ENCODE measurements at regions not wholly inside any gene's neighbourhood (a gene's known extent, or its start where the extent isn't known, plus 50 kb on each side); places are given as distances from the start of the nearest gene placed in this dataset.

- Histone ChIP-seq H3K23me2 (ENCODE audit: low read depth, low read length) (no peaks in the 10 kb centered on the region), H3K4me3 (ENCODE audit: extremely low read depth in 1 of 4, insufficient read depth in 2 of 4, low read depth in 3 of 4, low read length in 4 of 4) (no peak overlapping the region), H2BK12ac (ENCODE audit: low read depth, low read length) (no peak overlapping the region), H2BK20ac (ENCODE audit: low read length) (no peak overlapping the region), H3K9ac (replicated peaks in 1 of 4; ENCODE audit: extremely low read depth in 1 of 4, low read depth in 3 of 4, low read length in 3 of 4) (no peak overlapping the region), H2BK5ac (ENCODE audit: low read depth, low read length) (no peak overlapping the region), H4K91ac (replicated peaks; ENCODE audit: insufficient read length, low read length) (no peak overlapping the region), H3K79me1 (ENCODE audit: low read depth, low read length) (no peaks in the 10 kb centered on the region), H2BK120ac (replicated peaks; ENCODE audit: low read depth, low read length) (no peak overlapping the region), H3K18ac (ENCODE audit: extremely low read depth, low read length) (no peak overlapping the region), H3K14ac (ENCODE audit: insufficient read length) (no peak overlapping the region), H3K27me3 (replicated peaks in 1 of 4; ENCODE audit: control insufficient read depth in 3 of 4, extremely low read depth in 1 of 4, insufficient read depth in 3 of 4, low read length in 3 of 4) (no peaks in the 10 kb centered on the region), H3K4ac (replicated peaks; ENCODE audit: insufficient read length, low read depth, low read length) (no peak overlapping the region), H3K4me1 (replicated peaks in 1 of 4; ENCODE audit: control insufficient read depth in 3 of 4, insufficient read depth in 4 of 4, low read length in 3 of 4) (peaks cover 0 to 9% (median 3%) of the 10 kb centered on the region in 4 experiments; a peak in 5 of 7 replicates), H3K4me2 (ENCODE audit: insufficient read depth in 1 of 2, low read depth in 2 of 2, low read length in 2 of 2) (no peak overlapping the region), H4K20me1 (replicated peaks in 1 of 2; ENCODE audit: control insufficient read depth in 1 of 2, insufficient read depth in 2 of 2, low read length in 2 of 2) (no peaks in the 10 kb centered on the region), H3K79me2 (ENCODE audit: control insufficient read depth in 1 of 2, insufficient read depth in 2 of 2, low read length in 2 of 2) (no peaks in the 10 kb centered on the region), H2AFZ (ENCODE audit: low read length) (no peak overlapping the region), H3K23ac (ENCODE audit: insufficient read length) (no peak overlapping the region), H2AK5ac (ENCODE audit: low read depth, low read length) (no peak overlapping the region), H3K36me3 (ENCODE audit: control insufficient read depth in 2 of 4, insufficient read depth in 4 of 4, low read length in 3 of 4) (no peaks in the 10 kb centered on the region), H4K5ac (ENCODE audit: insufficient read length, low read depth, low read length) (no peak overlapping the region), H3K56ac (replicated peaks; ENCODE audit: insufficient read length, low read depth, low read length) (no peak overlapping the region), H3K27ac (ENCODE audit: low read depth, low read length) (no peak overlapping the region), H3K9me3 (ENCODE audit: insufficient read depth in 2 of 2, low read depth in 1 of 2, low read length in 1 of 2) (no peaks in the 10 kb centered on the region), H4K8ac (ENCODE audit: extremely low read depth, insufficient read depth, low read length) (no peak overlapping the region), H2BK15ac (ENCODE audit: low read length) (no peak overlapping the region)
- CTCF ChIA-PET (ENCODE audit: partially characterized antibody) = interaction anchor here (0.7 to 2.5 kb wide), 5 partner anchors 10 to 56 kb away, joined by 3 to 8 read pairs (median 3); no protein-coding TSS in a partner anchor
- 95% methylated on average over 7 of the region's 7 CpGs; no CpG with 5 or more reads in 1 of the 2 experiments for WGBS, 2 experiments (ENCODE audit: extremely low coverage in 1 of 2, insufficient coverage in 1 of 2, insufficient read length in 1 of 2, insufficient replicate concordance in 2 of 2, low coverage in 1 of 2, low lambda C conversion rate in 2 of 2, missing lambda C conversion rate in 1 of 2)
- POLR2A ChIA-PET (ENCODE audit: partially characterized antibody) = no interaction called here
- FAIRE-seq = no peak
- DNase-seq (ENCODE audit: low read depth in 1 of 2, low spot score in 2 of 2) = no peak
- TF ChIP-seq CHD2 (IDR thresholded peaks at IDR 0.05; ENCODE audit: low read length) (no peak), NRF1 (IDR thresholded peaks at IDR 0.05; ENCODE audit: low read depth, low read length) (no peak), SIRT6 (IDR thresholded peaks at IDR 0.05; ENCODE audit: low read length) (no peak), BRCA1 (IDR thresholded peaks at IDR 0.05; ENCODE audit: low read depth, low read length) (no peak), RNF2 (IDR thresholded peaks at IDR 0.05; ENCODE audit: borderline replicate concordance, low read depth, low read length, missing control alignments, poor library complexity, severe bottlenecking) (no peak), SAP30 (IDR thresholded peaks at IDR 0.05; ENCODE audit: insufficient read depth, insufficient replicate concordance, low read length) (no peak), USF2 (IDR thresholded peaks at IDR 0.05; ENCODE audit: low read length) (no peak), KDM5A (IDR thresholded peaks at IDR 0.05; ENCODE audit: low read length) (no peak), RXRA (IDR thresholded peaks at IDR 0.05; ENCODE audit: insufficient read depth, low read depth, low read length) (no peak), CBX5 (IDR thresholded peaks at IDR 0.05; ENCODE audit: low read depth, low read length) (no peak), EGR1 (IDR thresholded peaks at IDR 0.05; ENCODE audit: borderline replicate concordance, low read depth, low read length) (no peak)
Observed at GRCh38 chr10:83607959-83608745, 531.2 kb upstream of the GHITM start.
